Type B pancreatic cell (in vitro differentiated cells): ENCODE measurements at regions not wholly inside any gene's neighbourhood (a gene's known extent, or its start where the extent isn't known, plus 50 kb on each side); places are given as distances from the start of the nearest gene placed in this dataset.
A peak's percentile ranks its signal among the peaks of the same experiment; 100 is the strongest.

Experiments used
- DNase-seq: peaks from one replicate; pipeline ENCODE4 v3.0.0; 2021; ENCODE audit warnings: mixed read lengths; ENCODE audit not compliant: unreplicated experiment; ENCODE audit errors: extremely low spot score
- H3K27ac Mint-ChIP-seq: 2 replicates; pipeline ENCODE4 v1.8.0; 2021; ENCODE audit warnings: mild to moderate bottlenecking, mixed read lengths
- H3K27me3 Mint-ChIP-seq: 2 replicates; pipeline ENCODE4 v1.8.0; 2021; ENCODE audit warnings: mixed read lengths
- H3K36me3 Mint-ChIP-seq: 2 replicates; pipeline ENCODE4 v1.8.0; 2021; ENCODE audit warnings: mixed read lengths
- H3K4me1 Mint-ChIP-seq: one replicate; pipeline ENCODE4 v1.8.0; 2021; ENCODE audit warnings: mixed read lengths; ENCODE audit not compliant: unreplicated experiment
- H3K4me3 Mint-ChIP-seq: 2 replicates; pipeline ENCODE4 v1.8.0; 2021; ENCODE audit warnings: mild to moderate bottlenecking, mixed read lengths
- H3K9me3 Mint-ChIP-seq: 2 replicates; pipeline ENCODE4 v1.8.0; 2021; ENCODE audit warnings: mixed read lengths
- TF ChIP-seq, protein P1 (sequence below): fragments of 200-600 bp; sonication (generic); conservative IDR thresholded peaks from 2 replicates; pipeline ENCODE4 v1.5.0; 2021; ENCODE audit warnings: antibody characterized with exemption, mild to moderate bottlenecking

DNA sequence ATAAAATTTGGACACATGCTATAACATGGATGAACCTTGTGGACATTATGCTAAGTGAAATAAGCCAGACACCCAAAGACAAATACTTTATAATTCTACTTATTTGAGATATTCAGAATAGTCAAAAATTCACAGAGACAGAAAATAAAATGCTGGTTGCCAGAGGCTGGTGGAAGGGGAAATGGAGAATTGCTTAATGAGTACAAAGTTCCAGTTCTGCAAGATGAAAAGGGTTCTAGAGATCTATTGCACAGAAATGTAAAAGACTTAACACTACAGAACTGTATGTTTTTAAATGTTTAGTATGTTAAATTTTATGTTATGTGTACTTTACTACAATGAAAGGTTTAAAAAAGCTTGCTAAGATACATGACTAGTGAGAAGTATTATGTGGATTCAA, 344.8 kb downstream of the CNTN3 start:
- Mint-ChIP-seq H3K4me1 (no peaks in the 10 kb centered on the region), H3K36me3 (no peaks in the 10 kb centered on the region), H3K27ac (no peak overlapping the region), H3K27me3 (peaks cover 10% of the 10 kb centered on the region), H3K4me3 (no peak overlapping the region), H3K9me3 (no peaks in the 10 kb centered on the region)
- TF ChIP-seq, protein P1, sequence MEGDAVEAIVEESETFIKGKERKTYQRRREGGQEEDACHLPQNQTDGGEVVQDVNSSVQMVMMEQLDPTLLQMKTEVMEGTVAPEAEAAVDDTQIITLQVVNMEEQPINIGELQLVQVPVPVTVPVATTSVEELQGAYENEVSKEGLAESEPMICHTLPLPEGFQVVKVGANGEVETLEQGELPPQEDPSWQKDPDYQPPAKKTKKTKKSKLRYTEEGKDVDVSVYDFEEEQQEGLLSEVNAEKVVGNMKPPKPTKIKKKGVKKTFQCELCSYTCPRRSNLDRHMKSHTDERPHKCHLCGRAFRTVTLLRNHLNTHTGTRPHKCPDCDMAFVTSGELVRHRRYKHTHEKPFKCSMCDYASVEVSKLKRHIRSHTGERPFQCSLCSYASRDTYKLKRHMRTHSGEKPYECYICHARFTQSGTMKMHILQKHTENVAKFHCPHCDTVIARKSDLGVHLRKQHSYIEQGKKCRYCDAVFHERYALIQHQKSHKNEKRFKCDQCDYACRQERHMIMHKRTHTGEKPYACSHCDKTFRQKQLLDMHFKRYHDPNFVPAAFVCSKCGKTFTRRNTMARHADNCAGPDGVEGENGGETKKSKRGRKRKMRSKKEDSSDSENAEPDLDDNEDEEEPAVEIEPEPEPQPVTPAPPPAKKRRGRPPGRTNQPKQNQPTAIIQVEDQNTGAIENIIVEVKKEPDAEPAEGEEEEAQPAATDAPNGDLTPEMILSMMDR: no peak
- DNase-seq: no peak

DNA sequence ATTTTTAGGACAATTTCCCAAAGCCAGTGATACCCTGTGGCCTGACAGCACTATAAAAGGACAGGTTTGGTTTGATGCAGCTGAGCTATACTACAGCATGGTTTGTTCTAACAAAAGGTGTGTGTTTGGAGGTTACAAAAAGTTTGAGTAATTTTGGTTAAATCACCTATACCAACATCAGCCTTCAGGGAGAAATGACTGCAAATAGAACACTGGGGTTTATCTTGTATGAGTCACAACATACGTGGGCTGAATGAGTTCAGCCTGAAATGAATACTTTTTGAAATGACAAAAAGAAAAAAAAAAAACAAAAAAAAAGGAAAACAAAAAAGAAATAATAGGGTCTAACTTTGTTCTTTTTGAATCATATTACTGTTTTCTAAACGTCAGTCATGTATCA, 345.7 kb downstream of the CNTN3 start:
- DNase-seq: no peak
- H3K27ac Mint-ChIP-seq: no peak overlapping the region
- H3K4me3 Mint-ChIP-seq: no peak overlapping the region
- H3K36me3 Mint-ChIP-seq: no peaks in the 10 kb centered on the region
- no peaks in the 10 kb centered on the region for H3K4me1 Mint-ChIP-seq
- H3K9me3 Mint-ChIP-seq: no peaks in the 10 kb centered on the region
- peaks cover 10% of the 10 kb centered on the region for H3K27me3 Mint-ChIP-seq
- TF ChIP-seq, protein P1: no peak

DNA sequence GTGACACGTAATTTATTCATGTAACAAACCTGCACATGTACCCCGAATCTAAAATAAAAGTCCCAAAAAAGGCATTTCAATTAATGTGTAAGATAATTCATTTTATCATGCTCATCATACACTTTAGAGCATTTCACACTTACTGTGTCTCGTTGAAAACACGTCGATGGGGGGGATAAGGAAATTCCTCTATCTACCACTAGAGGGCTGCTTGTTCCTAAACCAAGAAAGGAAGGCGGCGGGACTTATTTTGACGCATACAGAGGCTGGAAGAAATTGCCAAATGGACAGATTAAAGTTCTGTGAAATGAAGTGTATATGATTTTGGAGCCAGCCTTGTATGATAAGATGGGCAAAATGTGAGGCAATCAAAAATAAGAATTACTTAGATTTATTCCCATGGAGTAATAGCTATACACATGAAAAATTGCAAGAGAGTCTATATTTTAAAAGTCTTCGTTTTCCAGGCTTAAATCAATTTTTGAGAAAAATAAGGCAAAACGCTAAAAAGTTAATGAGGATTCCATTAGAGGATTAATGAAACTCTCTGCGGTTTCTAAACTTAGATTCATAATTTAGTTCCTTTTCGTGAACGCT, 346.8 kb downstream of the CNTN3 start:
- no peak for DNase-seq
- TF ChIP-seq, protein P1: peak; percentile 90
- Mint-ChIP-seq H3K9me3 (no peaks in the 10 kb centered on the region), H3K4me3 (no peak overlapping the region), H3K27me3 (peaks cover 10% of the 10 kb centered on the region), H3K4me1 (no peaks in the 10 kb centered on the region), H3K36me3 (no peaks in the 10 kb centered on the region), H3K27ac (no peak overlapping the region)

DNA sequence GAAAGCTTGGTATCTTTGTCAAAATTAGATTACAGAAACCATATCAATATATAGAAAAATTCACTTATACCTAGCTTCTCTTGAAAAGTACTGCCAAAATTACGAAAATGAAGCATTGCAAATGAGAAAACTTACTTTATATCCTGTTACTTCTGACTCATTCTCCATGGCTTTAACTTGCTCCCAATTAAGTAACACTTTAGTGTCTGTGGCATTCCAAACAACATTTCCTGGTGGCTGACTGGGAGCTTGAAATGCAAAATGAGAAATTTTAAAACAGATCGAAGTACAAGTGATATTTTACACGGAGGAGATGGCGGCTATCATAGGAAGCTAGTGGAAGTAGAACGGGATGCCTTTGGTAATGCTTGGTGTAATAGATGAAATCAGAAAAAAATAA, 347.3 kb downstream of the CNTN3 start:
- Mint-ChIP-seq H3K9me3 (no peaks in the 10 kb centered on the region), H3K4me1 (no peaks in the 10 kb centered on the region), H3K36me3 (no peaks in the 10 kb centered on the region), H3K27ac (no peak overlapping the region), H3K27me3 (peaks cover 10% of the 10 kb centered on the region), H3K4me3 (no peak overlapping the region)
- DNase-seq: no peak
- TF ChIP-seq, protein P1: no peak

DNA sequence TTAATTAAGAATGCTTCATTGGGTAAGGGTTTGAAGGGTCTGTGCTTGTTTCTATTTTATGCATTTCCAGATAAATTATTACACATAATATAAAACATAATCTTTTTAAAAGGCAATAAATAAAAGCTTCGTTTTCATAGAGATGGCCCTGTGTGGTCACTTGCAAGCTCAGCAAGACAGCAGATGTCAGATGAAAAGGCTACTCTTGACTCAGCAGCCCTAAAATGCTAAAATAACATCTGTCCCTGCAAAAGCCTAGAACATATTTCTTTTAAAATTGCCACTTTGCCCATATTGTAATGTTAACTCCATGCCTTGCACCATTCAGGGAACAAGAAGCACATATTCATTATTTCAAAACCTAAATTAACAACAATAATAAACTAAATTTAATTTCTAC, 349.4 kb downstream of the CNTN3 start:
- no peak overlapping the region for H3K27ac Mint-ChIP-seq
- TF ChIP-seq, protein P1: no peak
- H3K4me1 Mint-ChIP-seq: no peaks in the 10 kb centered on the region
- H3K36me3 Mint-ChIP-seq: no peaks in the 10 kb centered on the region
- no peaks in the 10 kb centered on the region for H3K9me3 Mint-ChIP-seq
- peaks cover 10% of the 10 kb centered on the region for H3K27me3 Mint-ChIP-seq
- DNase-seq: no peak
- no peak overlapping the region for H3K4me3 Mint-ChIP-seq

DNA sequence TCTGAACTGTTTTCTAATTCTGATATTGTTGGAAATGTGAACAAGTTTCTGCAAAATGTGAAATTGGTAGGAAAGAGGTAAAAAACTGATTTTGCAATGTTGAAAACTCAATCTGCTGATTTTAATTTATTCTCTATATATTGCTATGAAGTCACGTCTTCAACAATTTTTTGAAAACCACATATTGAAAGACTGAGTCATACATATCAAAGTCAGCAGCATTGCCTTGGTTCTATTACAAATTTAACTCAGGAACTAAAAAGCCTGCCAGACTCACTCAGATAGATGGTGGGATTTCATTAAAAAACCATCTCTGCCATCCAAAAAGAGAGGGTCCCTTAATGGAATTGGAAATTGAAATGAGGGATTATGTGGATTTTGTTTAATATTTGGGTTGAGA, 351.4 kb downstream of the CNTN3 start:
- Mint-ChIP-seq H3K27me3 (peaks cover 10% of the 10 kb centered on the region), H3K27ac (no peak overlapping the region), H3K36me3 (no peaks in the 10 kb centered on the region), H3K4me1 (no peaks in the 10 kb centered on the region), H3K4me3 (no peak overlapping the region), H3K9me3 (no peaks in the 10 kb centered on the region)
- TF ChIP-seq, protein P1: no peak
- no peak for DNase-seq
